ENCODE measurements at regions not wholly inside any gene's neighbourhood (a gene's known extent, or its start where the extent isn't known, plus 50 kb on each side); places are given as distances from the start of the nearest gene placed in this dataset.

DNA sequence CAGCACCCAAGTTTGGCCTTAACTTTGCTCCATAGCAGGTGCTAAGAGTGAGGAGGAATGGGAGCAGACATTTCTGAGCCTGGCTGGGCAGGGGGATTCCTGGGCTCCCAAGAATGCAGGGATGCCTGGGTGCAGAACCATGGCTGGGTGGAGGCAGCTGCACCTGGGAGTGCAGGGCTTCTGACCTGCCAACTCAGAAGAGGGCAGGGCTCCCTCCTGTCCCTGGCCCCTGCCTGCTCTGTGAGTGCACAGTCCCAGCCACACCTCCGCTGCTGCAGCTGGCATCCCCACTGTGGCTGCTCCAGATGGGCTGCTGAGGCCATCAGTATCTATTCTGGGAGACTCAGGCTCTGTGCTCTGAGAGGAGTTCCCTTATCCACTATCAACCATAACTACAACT lies 747.4 kb upstream of the VSTM2A start:
- TF ChIP-seq, protein P1, sequence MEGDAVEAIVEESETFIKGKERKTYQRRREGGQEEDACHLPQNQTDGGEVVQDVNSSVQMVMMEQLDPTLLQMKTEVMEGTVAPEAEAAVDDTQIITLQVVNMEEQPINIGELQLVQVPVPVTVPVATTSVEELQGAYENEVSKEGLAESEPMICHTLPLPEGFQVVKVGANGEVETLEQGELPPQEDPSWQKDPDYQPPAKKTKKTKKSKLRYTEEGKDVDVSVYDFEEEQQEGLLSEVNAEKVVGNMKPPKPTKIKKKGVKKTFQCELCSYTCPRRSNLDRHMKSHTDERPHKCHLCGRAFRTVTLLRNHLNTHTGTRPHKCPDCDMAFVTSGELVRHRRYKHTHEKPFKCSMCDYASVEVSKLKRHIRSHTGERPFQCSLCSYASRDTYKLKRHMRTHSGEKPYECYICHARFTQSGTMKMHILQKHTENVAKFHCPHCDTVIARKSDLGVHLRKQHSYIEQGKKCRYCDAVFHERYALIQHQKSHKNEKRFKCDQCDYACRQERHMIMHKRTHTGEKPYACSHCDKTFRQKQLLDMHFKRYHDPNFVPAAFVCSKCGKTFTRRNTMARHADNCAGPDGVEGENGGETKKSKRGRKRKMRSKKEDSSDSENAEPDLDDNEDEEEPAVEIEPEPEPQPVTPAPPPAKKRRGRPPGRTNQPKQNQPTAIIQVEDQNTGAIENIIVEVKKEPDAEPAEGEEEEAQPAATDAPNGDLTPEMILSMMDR (IDR thresholded peaks at IDR 0.05; ENCODE audit: low read length) = no peak
- no peak for TF ChIP-seq EZH2 (IDR thresholded peaks at IDR 0.05; ENCODE audit: borderline replicate concordance, low read length)
